RPMI8226 (cell line): ENCODE measurements at regions not wholly inside any gene's neighbourhood (a gene's known extent, or its start where the extent isn't known, plus 50 kb on each side); places are given as distances from the start of the nearest gene placed in this dataset.
"Not testable (repeated sequence)": the region's sequence is repeated elsewhere in the genome, so short reads cannot be mapped to it uniquely, and the experiment has no call there.

ENCODE experiments used
- DNase-seq: peaks from one replicate; pipeline ENCODE4 v3.0.0-alpha.2; 2015

DNA sequence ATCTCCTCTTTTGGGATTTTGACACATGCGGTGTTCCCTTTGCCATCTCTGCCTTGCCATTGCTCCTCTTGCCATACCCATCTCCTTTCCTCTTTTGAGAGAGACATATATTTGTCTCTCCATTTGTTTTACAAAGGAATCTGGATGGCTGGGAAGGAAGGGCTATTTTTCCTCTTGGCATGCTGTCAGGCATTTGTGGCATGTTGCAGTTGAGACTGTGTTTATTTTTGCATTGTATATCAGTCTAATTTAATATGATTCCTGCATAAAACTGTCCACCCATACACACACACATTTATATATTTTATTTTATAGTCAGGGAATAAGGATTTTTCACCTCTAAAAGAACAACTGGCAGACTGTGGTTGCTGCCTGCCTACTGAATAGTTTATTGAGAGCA lies 1105.8 kb upstream of the SEMA6A start:
- no peak for DNase-seq

DNA sequence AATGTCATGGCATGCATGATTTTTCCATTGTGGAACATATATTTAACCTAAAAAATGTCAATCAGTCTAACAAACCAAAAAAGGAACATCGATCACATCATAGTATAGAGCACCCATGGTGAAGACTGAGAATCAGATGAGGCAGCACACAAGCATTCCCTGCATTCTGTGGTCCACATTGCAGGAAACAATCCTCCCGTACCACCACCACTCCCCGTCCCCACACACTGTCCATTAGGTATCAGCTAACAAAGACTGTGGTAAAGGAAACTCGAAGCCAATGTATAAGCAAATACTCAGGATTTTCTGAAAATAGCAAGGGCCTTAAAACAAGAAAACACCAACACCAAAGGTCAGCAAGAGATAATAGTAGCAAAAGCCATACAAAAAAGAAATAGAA lies 1104.4 kb upstream of the SEMA6A start:
- DNase-seq, result no peak

DNA sequence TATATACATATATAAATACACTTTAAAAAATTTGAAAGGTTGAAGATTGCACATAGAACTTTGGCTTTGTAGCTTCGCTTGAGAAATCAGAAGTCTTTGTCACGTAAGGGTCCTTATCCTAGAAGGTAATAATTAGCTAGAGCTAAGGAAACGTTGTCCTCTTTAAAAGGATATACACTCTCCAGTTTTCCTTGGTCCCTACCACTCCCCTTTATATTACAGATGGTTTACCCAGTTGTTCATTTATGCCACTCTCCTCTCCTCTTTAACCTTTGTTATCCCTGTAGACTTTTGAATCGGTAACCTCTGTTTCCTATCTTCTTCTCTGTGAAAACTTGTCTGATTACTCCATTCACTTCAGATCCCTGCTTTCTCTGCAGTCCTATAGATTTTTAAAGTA lies 1101.0 kb upstream of the SEMA6A start:
- no peak for DNase-seq

DNA sequence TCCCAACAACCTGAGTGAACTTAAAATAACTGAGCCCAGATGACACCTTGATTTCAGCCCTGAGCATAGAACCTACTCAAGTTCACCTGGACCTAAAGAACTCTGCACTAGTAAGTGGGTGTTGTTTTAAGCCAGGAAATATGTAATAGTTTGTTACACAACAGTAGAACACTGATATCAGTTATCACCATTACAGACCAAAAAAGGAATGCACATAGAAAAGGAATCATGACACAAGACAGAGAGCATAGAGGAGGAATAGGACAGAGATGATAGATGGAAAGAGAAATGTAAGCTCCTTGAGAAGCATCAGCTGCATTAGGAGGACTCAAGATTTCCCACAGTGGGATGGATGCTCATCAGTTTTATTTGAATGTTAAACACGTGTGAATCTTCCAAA lies 1096.9 kb upstream of the SEMA6A start:
- no peak for DNase-seq

DNA sequence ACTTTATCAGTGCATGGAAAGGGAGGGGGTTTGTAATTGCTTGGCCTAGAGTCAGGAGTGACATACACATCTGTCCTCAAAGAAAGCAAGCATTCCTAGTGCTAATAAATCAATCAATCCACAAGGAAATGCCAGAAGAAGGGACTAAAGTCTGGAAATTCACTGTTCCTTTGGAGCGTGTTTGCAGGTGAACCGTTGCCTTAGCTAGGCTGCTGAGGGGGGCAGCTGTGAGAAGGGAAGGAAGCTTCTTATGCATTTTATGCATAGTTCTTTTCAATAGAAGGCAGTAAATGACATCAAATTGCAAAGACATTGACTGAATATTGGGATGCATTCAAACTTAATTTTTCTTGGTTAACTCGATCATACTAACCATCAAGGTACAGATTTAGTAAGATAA lies 1092.5 kb upstream of the SEMA6A start:
- no peak for DNase-seq

DNA sequence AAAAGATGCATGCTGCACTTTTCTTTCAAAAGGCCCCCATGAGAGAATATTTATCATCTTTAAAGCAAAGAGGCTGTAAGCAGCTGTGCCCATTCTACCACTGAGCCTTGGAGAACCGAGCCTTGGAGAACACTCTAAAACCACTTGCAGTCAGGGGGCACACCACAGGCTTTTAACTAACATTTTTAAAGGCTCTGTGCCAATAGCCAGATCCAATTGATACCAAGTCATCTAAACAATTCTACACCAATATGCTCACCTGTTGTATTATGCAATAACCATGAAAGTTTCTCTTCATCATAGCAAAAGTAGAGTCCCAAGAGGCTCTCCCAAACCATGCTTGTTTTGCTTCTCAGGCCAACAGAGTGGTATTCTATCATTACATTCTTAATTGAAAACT lies 1090.5 kb upstream of the SEMA6A start:
- no peak for DNase-seq

DNA sequence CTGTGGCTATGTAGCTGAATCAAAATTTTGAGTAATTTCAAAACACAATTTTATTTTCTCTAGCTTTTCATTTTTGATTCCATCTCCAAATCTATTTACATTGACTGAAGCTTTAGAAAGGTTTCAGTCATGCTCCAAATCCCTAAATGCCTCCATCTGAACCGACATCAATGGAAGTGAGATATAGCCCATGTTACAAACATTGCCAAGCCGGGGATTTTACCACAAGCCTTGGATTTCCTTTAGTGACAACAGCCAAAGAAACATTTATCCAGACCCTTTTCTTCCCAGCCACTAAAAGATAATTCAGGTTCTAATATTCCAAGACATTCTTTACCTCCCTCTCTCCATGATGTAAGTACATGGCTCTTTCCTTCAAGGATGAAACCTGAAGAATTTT lies 1087.7 kb upstream of the SEMA6A start:
- DNase-seq, result no peak

DNA sequence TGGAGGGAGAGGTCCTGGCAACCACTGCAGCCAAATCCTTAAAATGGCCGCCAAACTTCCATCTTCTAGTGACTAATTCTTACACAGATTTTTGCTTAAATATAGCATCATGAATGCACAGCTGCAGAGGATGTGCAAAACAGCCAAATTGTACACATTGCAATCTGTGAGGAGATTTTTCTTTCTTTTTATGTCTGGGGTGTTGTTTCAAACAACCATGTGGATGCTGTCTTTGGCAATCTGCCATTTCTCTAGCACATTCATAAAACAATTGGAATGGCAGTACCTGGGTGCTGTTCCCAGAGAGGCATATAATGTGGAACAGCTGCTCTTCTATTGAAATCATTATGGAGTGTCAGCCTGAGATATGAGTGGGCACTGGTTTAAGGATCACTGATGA lies 1082.9 kb upstream of the SEMA6A start:
- peak; percentile 5 for DNase-seq

DNA sequence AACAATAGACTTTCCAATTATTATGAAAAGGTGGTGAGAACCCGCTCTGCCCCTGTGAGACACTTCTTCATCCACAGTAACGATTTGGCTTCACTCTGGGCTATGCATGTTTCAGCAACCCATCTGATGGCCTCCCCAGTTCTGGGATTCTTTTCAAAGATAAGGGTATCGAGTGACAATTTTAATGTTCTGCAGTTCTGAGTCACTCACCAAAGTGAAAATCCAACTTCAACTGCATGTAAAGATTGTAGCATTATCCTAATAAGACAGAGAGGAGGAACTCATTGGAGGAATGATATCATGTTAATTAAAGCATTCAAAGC lies 1078.3 kb upstream of the SEMA6A start:
- DNase-seq, result no peak

DNA sequence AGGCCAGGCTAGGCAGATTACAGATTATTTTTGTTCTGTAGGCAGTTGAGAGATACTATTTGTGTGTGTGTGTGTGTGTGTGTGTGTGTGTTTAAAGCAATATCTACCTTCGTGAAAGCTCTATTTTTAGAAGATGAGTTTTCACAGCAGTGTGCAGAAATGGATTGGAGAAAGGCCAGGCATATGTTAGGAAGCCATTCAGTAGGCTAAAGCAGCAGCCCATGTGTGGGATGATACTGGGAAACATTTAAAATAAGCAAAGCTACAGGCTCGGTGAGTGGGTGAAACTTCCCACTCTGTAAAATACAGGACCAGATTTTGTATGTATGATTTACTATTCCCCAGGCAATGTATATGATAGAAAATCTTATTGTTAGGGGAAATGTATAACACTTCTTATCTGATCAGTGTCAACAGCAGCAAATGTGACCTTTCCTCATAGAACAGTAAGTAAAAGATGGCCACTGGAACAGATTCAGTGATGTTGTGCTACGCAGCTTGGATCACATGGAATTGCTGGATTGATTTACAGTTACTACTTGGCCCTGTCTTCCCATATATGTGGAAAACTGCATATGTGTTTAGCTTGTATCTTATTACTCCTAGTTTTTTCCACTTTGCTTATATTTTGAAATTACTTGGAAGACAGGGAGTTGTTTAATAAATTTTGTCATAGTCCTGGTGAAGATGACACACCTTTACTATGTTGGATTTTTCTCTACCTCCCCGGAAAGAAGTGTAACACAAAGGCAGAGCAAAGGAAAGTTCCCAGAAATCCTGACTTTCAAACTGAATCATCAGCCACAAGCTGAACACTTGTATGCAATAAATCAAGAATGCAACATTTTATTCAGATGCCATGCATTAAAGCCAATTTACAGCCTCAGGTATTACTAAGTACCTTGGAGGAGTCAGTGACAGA lies 1077.7 kb upstream of the SEMA6A start:
- DNase-seq, result peak; percentile 13

DNA sequence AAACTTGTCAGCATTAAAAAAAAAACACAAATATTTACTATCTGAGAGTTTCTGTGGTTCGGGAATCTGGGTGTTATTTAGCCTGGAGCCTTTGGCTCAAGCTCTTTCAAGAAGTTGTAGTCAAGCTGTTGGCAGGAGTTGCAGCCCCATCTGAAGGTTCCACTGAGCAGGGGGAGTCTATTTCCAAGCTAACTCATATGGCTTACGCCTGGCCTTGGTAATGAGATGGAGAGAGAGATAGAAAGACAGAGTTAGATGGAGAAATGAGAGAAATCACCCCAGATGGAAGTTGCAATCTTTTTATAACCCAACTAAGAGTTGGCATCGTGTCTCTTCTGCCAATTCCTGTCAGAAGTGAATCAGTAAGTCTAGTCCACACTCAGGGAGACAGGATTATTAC lies 1075.2 kb upstream of the SEMA6A start:
- no peak for DNase-seq

DNA sequence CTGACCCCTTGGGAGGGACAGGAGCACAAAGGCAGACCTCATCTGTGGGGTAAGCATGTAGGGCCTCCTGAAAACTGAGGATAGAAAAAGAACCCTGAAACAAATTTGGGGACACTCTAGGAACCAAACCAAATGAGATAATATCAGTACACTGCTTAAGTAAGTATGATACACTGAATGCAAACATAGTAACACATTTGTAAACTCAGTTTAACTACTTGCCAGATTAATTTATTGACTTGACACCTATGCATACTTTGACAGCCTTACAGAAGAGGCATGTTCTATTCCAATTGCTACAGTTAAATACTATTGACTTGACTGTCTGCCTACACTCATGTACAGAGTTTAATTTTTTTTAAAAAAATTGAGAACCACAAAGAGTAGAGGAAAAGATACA lies 1070.8 kb upstream of the SEMA6A start:
- DNase-seq, result no peak

DNA sequence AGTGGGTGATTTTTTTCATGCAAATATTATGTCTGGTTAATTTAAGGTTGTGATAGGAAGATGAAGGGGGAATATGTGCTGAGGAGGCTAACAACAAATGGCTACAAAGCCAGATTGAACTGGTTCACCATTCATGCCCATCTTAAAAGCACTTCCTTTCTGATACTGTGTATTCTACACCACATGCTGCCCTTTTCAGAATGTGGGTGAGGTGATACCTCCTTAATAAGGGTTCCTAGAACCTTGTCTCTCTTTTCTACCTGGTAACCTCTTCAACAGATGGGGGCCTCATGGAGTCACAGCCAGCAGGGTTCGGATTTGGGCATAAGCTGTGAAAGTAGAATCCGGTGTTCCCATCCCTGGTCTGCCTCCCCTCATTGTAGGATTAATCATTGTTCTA lies 1064.0 kb upstream of the SEMA6A start:
- no peak for DNase-seq

DNA sequence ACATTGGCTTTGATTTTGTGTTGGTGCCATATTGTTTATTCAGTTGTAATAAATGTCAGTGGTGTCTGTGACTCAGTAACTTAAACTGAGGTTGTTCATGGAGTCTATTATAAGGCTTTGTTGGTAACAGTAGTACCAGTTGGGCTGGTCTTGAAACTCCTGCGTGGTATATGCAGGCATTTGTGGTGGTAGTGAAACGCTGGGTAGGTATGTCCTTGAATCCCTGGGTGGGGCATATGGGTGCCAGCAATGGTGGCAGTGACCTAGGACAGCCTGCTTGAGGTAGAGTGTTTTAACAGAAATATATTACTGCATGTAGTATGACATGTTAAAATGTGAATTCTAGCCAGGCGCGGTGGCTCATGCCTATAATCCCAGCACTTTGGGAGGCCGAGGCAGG lies 1058.5 kb upstream of the SEMA6A start:
- DNase-seq, result no peak

DNA sequence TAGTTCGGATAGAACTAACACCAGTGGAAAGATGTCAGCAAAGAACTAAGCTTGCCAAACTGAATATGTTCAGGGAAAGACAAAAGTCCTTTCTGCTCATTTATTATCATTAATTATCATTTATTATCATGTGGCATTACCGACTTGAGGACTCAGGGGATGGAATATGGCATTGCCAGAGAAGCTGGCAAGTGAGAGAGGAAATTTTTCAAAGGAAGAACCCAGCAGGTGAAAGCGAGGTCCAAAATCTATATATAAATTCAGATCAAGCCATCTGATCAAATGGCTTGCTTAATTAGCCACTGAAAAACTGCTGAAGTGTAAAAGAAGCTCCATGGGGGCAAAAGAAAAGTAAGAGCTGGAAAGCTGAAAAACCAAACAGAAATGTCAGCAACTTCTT lies 1049.6 kb upstream of the SEMA6A start:
- no peak for DNase-seq

DNA sequence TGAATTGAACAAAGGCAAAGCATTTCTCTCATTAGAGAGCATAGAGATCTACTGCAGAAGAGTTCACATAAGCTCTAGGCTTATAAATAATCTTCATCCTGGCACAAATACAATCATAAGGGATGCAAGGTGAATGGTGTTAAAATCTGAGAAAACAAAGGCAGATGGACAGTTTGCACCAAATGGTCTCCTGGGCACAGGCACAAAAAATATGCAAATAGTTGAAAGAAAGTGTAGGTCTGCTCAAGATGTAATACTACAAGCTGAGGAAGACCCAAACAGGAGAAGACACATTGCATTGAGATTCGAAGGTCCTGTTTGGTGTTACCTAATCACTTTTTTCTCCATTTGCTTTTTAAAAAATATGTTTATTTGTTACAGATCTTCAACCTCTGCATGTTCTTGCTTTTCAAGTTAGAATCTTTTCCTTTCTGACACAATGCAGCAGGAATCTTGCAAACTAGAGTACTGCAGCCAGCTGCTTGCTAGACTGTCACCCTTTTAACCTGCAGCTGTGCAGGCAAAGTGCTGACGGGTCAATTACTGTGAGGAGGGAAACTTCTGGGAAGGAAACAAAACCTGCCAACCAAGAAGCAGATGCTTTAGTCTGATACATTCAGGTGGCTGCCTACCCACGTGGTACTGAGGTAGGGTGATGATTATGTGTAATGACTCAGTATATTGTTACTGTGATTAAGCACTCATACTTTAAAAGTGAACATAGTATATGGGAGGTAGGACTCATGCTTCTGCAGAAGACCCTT lies 1048.6 kb upstream of the SEMA6A start:
- peak; percentile 97 for DNase-seq

DNA sequence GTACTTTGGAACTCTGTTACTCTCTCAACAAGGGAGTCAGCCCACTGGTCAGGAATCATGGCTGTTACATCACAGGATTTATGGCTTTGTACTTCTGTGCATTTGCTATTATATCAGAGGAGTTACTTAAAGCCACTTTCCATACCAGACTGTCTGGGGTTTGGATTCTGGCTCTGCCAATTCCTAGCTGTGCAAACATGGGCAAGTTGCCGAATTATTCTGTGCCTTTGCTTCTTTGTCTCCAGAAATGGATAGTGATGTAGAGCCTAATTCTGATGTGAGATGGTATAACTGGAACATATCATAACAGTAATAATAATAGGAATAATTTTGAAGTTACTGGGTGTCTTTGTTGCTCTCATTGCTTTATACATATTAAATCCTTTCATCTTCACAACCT lies 1047.3 kb upstream of the SEMA6A start:
- no peak for DNase-seq

DNA sequence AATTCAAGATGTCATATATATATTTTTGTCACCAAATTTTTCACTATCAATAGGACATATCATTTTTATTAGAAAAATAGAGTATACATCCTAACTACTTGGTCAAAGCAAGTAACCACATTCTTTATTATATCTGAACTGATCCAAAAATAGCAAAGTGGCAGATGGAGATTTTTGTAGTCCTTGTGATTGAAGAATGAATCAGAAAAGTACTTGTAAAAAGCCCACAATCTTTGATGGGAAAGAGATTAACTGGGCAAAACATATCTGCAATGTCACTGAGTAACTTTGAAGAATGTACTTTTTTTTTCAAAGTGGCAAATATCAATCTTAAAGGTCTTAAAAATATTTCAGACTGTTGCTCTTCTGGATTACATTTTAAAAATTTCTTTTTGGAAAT lies 1040.6 kb upstream of the SEMA6A start:
- DNase-seq, result no peak

DNA sequence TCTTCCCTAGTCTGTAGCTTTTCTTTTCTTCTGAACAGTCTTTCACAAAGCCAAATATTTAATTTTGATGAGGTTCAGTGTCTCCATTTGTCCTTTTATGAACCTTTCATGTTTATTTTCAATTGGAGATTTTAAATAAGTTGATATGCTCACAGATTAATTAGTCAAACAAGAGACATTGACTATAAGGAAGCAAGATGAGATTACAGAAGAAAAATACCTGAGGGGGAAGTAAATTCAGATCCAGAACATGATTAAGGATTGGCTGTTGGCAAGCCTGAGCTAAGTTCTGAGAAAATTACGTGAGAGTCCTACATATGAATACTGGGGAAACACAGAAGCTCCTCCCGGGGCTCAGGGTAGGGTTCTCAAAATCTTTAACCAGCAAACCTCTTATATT lies 1039.8 kb upstream of the SEMA6A start:
- no peak for DNase-seq

DNA sequence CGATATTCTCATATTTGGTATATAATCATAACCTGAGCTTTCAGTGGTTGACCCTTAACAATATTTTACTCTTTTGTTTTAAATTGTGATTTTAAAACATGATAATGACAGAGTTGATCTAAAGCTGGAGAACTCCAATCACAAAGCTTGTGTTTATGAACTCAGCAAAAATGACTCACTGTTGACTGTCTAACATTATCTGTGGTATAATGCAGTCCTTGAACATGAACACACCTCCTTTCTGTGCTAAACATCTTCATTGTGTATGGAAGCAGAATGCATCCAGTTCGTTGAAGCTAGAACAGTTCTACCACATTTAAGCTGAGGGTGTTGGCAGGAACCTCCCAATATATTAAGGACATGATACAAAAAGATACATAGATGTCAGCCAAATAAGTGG lies 1030.2 kb upstream of the SEMA6A start:
- DNase-seq, result no peak

DNA sequence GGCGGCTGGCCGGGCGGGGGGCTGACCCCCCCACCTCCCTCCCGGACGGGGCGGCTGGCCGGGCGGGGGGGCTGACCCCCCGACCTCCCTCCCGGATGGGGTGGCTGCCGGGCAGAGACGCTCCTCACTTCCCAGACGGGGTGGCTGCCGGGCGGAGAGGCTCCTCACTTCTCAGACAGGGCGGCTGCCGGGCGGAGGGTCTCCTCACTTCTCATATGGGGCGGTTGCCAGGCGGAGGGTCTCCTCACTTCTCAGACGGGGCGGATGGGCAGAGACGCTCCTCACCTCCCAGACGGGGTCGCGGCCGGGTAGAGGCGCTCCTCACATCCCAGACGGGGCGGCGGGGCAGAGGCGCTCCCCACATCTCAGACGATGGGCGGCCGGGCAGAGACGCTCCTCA lies 1025.2 kb upstream of the SEMA6A start:
- not testable (repeated sequence) for DNase-seq

DNA sequence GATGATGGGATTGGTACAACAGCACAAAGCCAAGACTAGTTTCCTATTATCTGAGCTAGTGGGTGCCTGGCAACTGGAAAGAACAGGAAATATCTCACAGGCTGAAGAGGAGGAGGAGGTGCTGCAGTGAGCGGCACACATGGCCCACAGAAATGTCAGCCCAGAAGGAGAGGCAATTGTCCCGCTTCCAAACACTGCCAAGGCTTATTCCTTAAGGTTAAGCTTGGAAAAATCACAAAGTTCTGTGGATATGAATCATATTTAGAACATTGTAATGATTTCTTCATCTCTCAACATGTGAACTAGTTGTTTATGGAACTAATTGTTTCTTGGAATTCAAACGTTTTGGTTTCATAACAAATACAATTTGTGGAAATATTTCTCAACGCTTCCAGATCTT lies 1019.5 kb upstream of the SEMA6A start:
- no peak for DNase-seq

DNA sequence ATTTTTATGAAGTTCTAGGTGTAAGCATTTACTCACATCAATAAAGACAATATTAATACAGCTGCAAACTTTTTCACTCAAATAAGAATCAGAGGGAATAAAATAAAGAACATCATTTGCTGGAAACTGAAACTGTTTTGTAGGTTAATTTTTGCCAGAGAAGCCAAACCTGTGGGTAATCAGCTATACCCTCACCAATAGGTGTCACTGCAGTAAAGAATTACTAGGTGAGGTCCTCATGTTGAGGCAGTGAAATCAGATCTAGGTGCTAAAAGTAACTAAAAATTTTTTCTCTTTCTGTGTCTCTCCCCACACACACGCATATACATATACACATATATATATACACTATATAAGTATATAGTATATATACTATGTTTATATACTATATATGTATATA lies 1016.3 kb upstream of the SEMA6A start:
- peak; percentile 66 for DNase-seq

DNA sequence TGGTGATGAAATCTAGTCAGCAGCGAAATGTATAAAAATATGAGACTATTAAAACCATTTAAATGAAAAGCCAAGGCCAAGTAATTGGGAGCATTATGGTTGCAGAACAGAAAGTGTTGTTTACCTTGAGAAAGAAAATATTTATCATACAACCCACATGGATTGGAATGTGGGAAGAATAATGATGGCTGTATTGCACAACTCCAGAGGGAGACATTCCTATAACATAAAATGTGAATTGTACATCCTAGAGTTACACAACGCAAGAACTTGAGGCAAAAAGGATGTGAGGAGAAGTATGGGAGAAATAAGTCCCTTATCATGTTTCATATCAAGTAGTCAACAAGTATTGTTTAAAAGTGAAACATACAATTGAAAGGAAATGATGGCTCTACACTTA lies 1014.0 kb upstream of the SEMA6A start:
- no peak for DNase-seq

DNA sequence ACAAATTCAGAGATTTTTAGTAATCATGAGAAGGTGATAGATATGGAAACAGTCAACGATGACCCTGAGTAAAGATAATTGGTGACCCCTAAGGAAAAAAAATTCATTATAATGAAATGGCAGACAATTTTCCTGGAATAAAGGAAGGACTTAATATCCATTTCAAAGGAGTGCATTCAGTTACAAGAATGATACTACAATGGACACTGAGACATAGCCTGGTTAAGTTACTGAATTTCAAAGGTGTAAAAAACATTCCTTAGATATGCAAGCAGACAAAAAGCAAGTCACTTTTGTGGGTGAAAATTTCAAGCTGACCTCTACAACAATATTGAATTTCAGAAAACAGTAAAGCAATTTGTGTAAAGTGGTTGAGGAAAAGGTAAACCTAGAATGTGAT lies 1012.5 kb upstream of the SEMA6A start:
- no peak for DNase-seq
